ENCODE measurements at regions not wholly inside any gene's neighbourhood (a gene's known extent, or its start where the extent isn't known, plus 50 kb on each side); places are given as distances from the start of the nearest gene placed in this dataset.

- no peak overlapping the region for H3K27ac ChIP-seq (ENCODE audit: low read length)
- DNase-seq, result no peak
- H3K9me3 ChIP-seq (ENCODE audit: control insufficient read depth, low read depth, low read length), result no peaks in the 10 kb centered on the region
- peaks cover 3% of the 10 kb centered on the region for H3K4me1 ChIP-seq (ENCODE audit: control insufficient read depth, insufficient read depth, low read length)
- H3K27me3 ChIP-seq (ENCODE audit: control insufficient read depth, insufficient read depth, low read length), result peaks cover 5% of the 10 kb centered on the region
- H3K4me3 ChIP-seq (ENCODE audit: low read length), result no peak overlapping the region
- H3K36me3 ChIP-seq (ENCODE audit: control insufficient read depth, insufficient read depth, low read length), result no peaks in the 10 kb centered on the region
- no CpG with 5 or more reads among the region's 4 CpGs for WGBS (ENCODE audit: insufficient coverage, low lambda C conversion rate)
Observed at GRCh38 chr2:18440777-18441176, 119.7 kb downstream of the RDH14 start.

- no peak overlapping the region for H3K4me3 ChIP-seq (ENCODE audit: low read length)
- WGBS (ENCODE audit: insufficient coverage, low lambda C conversion rate), result no CpG with 5 or more reads among the region's 6 CpGs
- H3K27ac ChIP-seq (ENCODE audit: low read length), result no peak overlapping the region
- H3K9me3 ChIP-seq (ENCODE audit: control insufficient read depth, low read depth, low read length), result no peaks in the 10 kb centered on the region
- DNase-seq, result no peak
- H3K27me3 ChIP-seq (ENCODE audit: control insufficient read depth, insufficient read depth, low read length), result peaks cover 5% of the 10 kb centered on the region
- H3K4me1 ChIP-seq (ENCODE audit: control insufficient read depth, insufficient read depth, low read length), result peaks cover 3% of the 10 kb centered on the region
- no peaks in the 10 kb centered on the region for H3K36me3 ChIP-seq (ENCODE audit: control insufficient read depth, insufficient read depth, low read length)
Observed at GRCh38 chr2:18440141-18440661, 120.3 kb downstream of the RDH14 start.

- Histone ChIP-seq H3K9me3 (ENCODE audit: control insufficient read depth, low read depth, low read length) (no peaks in the 10 kb centered on the region), H3K36me3 (ENCODE audit: control insufficient read depth, insufficient read depth, low read length) (no peaks in the 10 kb centered on the region), H3K4me3 (ENCODE audit: low read length) (no peak overlapping the region), H3K27ac (ENCODE audit: low read length) (no peak overlapping the region), H3K27me3 (ENCODE audit: control insufficient read depth, insufficient read depth, low read length) (peaks cover 5% of the 10 kb centered on the region), H3K4me1 (ENCODE audit: control insufficient read depth, insufficient read depth, low read length) (peaks cover 3% of the 10 kb centered on the region)
- DNase-seq, result no peak
- 100% methylated on average over 1 of the region's 3 CpGs for WGBS (ENCODE audit: insufficient coverage, low lambda C conversion rate)
Observed at GRCh38 chr2:18439716-18440115, 120.7 kb downstream of the RDH14 start.

GRCh38 chr2:18437909-18438308 is 122.5 kb downstream of the RDH14 start:
- H3K27ac ChIP-seq (ENCODE audit: low read length), result no peak overlapping the region
- no peaks in the 10 kb centered on the region for H3K36me3 ChIP-seq (ENCODE audit: control insufficient read depth, insufficient read depth, low read length)
- H3K27me3 ChIP-seq (ENCODE audit: control insufficient read depth, insufficient read depth, low read length), result peaks cover 2% of the 10 kb centered on the region
- no peak for DNase-seq
- WGBS (ENCODE audit: insufficient coverage, low lambda C conversion rate), result 100% methylated on average over 1 of the region's 2 CpGs
- H3K4me3 ChIP-seq (ENCODE audit: low read length), result no peak overlapping the region
- peaks cover 3% of the 10 kb centered on the region for H3K4me1 ChIP-seq (ENCODE audit: control insufficient read depth, insufficient read depth, low read length)
- no peaks in the 10 kb centered on the region for H3K9me3 ChIP-seq (ENCODE audit: control insufficient read depth, low read depth, low read length)

GRCh38 chr2:18436503-18437005 is 123.9 kb downstream of the RDH14 start:
- no peak overlapping the region for H3K4me3 ChIP-seq (ENCODE audit: low read length)
- peaks cover 3% of the 10 kb centered on the region for H3K4me1 ChIP-seq (ENCODE audit: control insufficient read depth, insufficient read depth, low read length)
- no peaks in the 10 kb centered on the region for H3K9me3 ChIP-seq (ENCODE audit: control insufficient read depth, low read depth, low read length)
- H3K27ac ChIP-seq (ENCODE audit: low read length), result no peak overlapping the region
- WGBS (ENCODE audit: insufficient coverage, low lambda C conversion rate), result 40% methylated on average over 1 of the region's 5 CpGs
- peaks cover 2% of the 10 kb centered on the region for H3K27me3 ChIP-seq (ENCODE audit: control insufficient read depth, insufficient read depth, low read length)
- H3K36me3 ChIP-seq (ENCODE audit: control insufficient read depth, insufficient read depth, low read length), result no peaks in the 10 kb centered on the region
- no peak for DNase-seq

GRCh38 chr2:18435426-18436037 is 124.9 kb downstream of the RDH14 start:
- no peak overlapping the region for H3K27ac ChIP-seq (ENCODE audit: low read length)
- H3K36me3 ChIP-seq (ENCODE audit: control insufficient read depth, insufficient read depth, low read length), result no peaks in the 10 kb centered on the region
- peak in 1 of 2 donors; percentile 26 for DNase-seq
- peaks cover 1% of the 10 kb centered on the region for H3K27me3 ChIP-seq (ENCODE audit: control insufficient read depth, insufficient read depth, low read length)
- 0% methylated on average over 1 of the region's 2 CpGs for WGBS (ENCODE audit: insufficient coverage, low lambda C conversion rate)
- no peak overlapping the region for H3K4me3 ChIP-seq (ENCODE audit: low read length)
- H3K4me1 ChIP-seq (ENCODE audit: control insufficient read depth, insufficient read depth, low read length), result peaks cover 3% of the 10 kb centered on the region
- H3K9me3 ChIP-seq (ENCODE audit: control insufficient read depth, low read depth, low read length), result no peaks in the 10 kb centered on the region

- H3K4me1 ChIP-seq (ENCODE audit: control insufficient read depth, insufficient read depth, low read length), result peaks cover 3% of the 10 kb centered on the region
- no peak for DNase-seq
- no peaks in the 10 kb centered on the region for H3K27me3 ChIP-seq (ENCODE audit: control insufficient read depth, insufficient read depth, low read length)
- no peak overlapping the region for H3K4me3 ChIP-seq (ENCODE audit: low read length)
- no peaks in the 10 kb centered on the region for H3K9me3 ChIP-seq (ENCODE audit: control insufficient read depth, low read depth, low read length)
- no CpG with 5 or more reads among the region's 1 CpG for WGBS (ENCODE audit: insufficient coverage, low lambda C conversion rate)
- H3K27ac ChIP-seq (ENCODE audit: low read length), result no peak overlapping the region
- H3K36me3 ChIP-seq (ENCODE audit: control insufficient read depth, insufficient read depth, low read length), result no peaks in the 10 kb centered on the region
Observed at GRCh38 chr2:18433872-18434271, 126.6 kb downstream of the RDH14 start.

GRCh38 chr2:18432999-18433398 is 127.5 kb downstream of the RDH14 start:
- DNase-seq, result no peak
- no peak overlapping the region for H3K4me3 ChIP-seq (ENCODE audit: low read length)
- WGBS (ENCODE audit: insufficient coverage, low lambda C conversion rate), result no CpG with 5 or more reads among the region's 5 CpGs
- no peaks in the 10 kb centered on the region for H3K9me3 ChIP-seq (ENCODE audit: control insufficient read depth, low read depth, low read length)
- H3K36me3 ChIP-seq (ENCODE audit: control insufficient read depth, insufficient read depth, low read length), result no peaks in the 10 kb centered on the region
- H3K4me1 ChIP-seq (ENCODE audit: control insufficient read depth, insufficient read depth, low read length), result peaks cover 3% of the 10 kb centered on the region
- no peak overlapping the region for H3K27ac ChIP-seq (ENCODE audit: low read length)
- H3K27me3 ChIP-seq (ENCODE audit: control insufficient read depth, insufficient read depth, low read length), result no peaks in the 10 kb centered on the region

- no peak for DNase-seq
- Histone ChIP-seq H3K27ac (ENCODE audit: low read length) (no peak overlapping the region), H3K4me1 (ENCODE audit: control insufficient read depth, insufficient read depth, low read length) (no peaks in the 10 kb centered on the region), H3K36me3 (ENCODE audit: control insufficient read depth, insufficient read depth, low read length) (no peaks in the 10 kb centered on the region), H3K4me3 (ENCODE audit: low read length) (no peak overlapping the region), H3K27me3 (ENCODE audit: control insufficient read depth, insufficient read depth, low read length) (no peaks in the 10 kb centered on the region), H3K9me3 (ENCODE audit: control insufficient read depth, low read depth, low read length) (no peaks in the 10 kb centered on the region)
- no CpG with 5 or more reads among the region's 4 CpGs for WGBS (ENCODE audit: insufficient coverage, low lambda C conversion rate)
Observed at GRCh38 chr2:18430996-18431748, 129.3 kb downstream of the RDH14 start.

- Histone ChIP-seq H3K4me1 (ENCODE audit: control insufficient read depth, insufficient read depth, low read length) (no peaks in the 10 kb centered on the region), H3K4me3 (ENCODE audit: low read length) (no peak overlapping the region), H3K9me3 (ENCODE audit: control insufficient read depth, low read depth, low read length) (no peaks in the 10 kb centered on the region), H3K27ac (ENCODE audit: low read length) (no peak overlapping the region), H3K27me3 (ENCODE audit: control insufficient read depth, insufficient read depth, low read length) (no peaks in the 10 kb centered on the region), H3K36me3 (ENCODE audit: control insufficient read depth, insufficient read depth, low read length) (no peaks in the 10 kb centered on the region)
- no peak for DNase-seq
- WGBS (ENCODE audit: insufficient coverage, low lambda C conversion rate), result 100% methylated on average over 2 of the region's 6 CpGs
Observed at GRCh38 chr2:18428516-18428915, 131.9 kb downstream of the RDH14 start.

Data from large intestine (tissue), 3 donors.